Left ventricle myocardium superior (tissue), 1 donor: ENCODE measurements at regions not wholly inside any gene's neighbourhood (a gene's known extent, or its start where the extent isn't known, plus 50 kb on each side); places are given as distances from the start of the nearest gene placed in this dataset.
"Not testable (repeated sequence)": the region's sequence is repeated elsewhere in the genome, so short reads cannot be mapped to it uniquely, and the experiment has no call there.

ENCODE experiments used
- ATAC-seq: fragments of 200-7000 bp; cut with Tn5 transposase; one replicate; pipeline ENCODE4 v1.9.1; 2020; ENCODE audit warnings: mild to moderate bottlenecking, moderate library complexity
- DNase-seq: peaks from one replicate; pipeline ENCODE4 v3.0.0-alpha.2; 2020
- intact Hi-C: fragments of 100-400 bp; cut with micrococcal nuclease; formaldehyde crosslinking; loops from one replicate; pipeline ENCODE4 v1.11.0; 2022
- donor health status: DM: no; HTN: yes; CAD: no; lungs with severe emphysema.

DNA sequence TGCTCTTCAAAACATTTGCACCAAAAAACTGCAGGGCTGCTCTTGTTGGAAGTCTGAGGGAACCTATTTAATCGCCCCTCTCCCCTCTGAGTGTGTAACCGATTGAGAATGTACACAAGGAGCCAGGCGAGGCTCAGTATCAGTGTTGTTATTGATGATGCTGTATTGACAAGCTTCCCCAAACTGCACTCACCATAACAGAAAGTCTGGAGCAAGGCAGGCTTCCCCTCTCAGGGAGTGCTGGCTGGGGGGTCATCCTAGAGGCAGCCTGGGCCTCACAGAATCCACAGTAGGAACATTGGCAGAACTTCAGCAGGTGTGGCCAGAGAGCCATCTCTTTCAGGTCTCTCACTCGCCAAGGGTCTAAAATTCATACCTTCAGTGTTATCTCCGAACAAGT, 58.1 kb upstream of the TUNAR start:
- DNase-seq, result no peak
- intact Hi-C loops, result no loop called here
- ATAC-seq, result no peak

DNA sequence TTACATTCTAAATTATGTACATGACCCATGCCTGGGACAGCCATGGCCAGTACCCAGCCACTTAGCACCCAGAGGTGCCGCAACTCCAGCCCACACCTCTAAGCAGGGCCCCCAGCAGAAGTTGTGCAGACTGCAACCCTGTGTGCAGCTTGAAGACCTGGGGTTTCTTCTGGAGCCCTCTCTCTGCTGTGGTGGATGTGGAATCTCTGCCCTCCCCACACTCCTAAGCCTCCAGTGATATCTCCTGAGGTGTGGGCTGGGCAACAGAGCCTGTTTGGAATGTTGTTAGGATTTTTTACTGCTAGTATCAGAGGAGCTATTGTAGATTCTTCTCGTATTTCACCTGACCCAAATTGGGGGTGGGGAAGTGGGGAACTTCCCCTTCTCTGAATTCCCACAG, 59.4 kb upstream of the TUNAR start:
- ATAC-seq (no peak), DNase-seq (no peak)
- intact Hi-C loops, result no loop called here

DNA sequence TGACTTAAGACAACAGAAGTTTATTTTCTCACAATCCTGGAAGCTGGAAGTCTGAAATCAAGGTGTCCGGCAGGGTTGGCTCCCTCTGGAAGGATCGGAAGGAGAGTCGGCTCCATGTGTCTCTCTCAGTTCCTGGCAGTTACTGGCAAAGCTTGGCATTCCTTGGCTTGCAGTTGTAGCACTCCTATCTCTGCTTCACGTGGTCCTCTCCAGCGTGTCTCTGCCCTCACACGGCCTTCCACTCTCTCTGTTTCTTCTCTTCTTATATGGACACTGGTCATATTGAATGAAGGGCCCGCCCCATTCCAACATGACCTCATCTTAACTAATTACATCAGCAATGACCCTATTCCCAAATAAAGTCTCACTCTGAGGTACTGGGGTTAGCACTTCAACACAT, 60.1 kb upstream of the TUNAR start:
- intact Hi-C loops, result no loop called here
- ATAC-seq (no peak), DNase-seq (no peak)

DNA sequence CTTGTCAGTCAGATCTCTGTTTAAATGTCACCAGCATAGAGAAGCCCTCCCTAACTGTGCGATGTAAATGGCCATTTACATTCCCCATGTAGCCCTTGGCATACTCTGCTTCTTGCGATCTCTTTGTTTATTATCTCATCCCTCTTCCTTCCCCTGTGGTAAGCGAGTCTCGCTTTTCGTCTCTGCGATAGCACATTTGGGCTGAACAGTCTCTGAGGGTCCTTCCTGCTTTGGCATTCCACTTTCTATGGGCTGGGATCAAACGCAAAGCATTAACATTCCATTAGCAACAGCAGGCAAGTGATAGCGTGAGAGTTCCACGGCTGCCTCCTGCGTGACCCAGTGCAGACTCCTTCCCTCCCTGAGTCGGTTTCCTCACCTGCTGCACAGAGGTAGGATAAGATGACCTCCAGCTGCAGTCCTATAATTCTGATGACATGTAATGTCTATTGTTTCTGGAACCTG, 61.4 kb upstream of the TUNAR start:
- intact Hi-C loops, result no loop called here
- DNase-seq, result no peak
- no peak for ATAC-seq

DNA sequence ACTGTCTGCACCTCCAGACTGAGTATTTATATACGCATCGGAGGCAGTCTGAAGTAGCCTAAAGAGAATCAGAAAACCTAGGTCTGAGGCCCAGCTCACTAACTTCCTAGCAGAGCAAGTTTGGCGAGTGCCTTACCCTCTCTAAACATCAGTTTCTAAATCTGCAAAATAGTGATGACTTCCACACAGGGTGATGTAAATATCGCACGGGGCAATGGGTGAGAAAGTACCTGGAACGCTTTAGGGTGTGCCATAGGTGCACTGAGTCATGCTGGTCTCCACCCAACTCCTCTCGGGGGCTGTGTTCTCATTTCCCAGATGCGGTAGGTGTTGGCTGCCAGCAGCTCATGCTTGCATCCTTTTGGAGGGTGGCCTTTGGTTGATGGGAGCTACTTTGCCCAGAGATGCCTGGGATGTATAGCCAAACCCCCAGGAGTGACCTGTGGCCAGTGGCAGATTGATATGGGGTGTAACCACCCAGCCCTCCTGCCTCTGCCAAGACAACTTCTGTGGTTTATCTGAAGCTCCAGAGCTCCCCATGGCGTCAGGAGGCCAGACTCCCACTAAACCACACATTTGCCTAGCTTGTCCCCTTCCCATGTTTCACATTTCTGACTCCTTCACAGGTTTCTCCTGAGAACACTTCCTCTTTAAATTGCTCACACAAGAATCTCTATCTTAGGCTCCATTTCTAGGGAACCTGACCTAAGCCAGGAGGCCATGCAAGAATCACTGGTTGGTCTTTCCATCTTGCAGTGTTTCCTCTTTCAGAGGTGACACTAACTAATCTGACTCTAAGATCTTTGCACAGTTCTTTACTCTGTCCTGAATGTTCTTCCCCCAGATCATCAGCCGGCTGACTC, 62.0 kb upstream of the TUNAR start:
- no peak for DNase-seq
- no peak for ATAC-seq
- intact Hi-C loops, result no loop called here

DNA sequence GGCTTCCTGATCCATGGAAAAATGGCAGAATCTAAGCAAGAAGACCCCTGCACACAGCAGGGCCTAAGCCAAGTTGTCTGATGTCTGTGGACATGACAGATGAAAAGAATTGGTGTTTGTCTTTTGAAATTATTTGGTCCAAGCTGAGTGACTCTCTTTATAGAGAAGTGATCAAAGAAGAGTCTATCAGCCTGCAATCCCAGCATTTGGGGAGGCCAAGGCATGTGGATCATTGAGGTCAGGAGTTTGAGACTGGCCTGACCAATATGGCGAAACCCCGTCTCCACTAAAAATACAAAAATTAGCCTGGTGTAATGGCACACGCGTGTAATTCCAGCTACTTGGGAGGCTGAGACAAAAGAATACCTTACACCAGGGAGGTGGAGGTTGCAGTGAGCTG, 64.8 kb upstream of the TUNAR start:
- DNase-seq, result no peak
- intact Hi-C loops, result no loop called here
- no peak for ATAC-seq

DNA sequence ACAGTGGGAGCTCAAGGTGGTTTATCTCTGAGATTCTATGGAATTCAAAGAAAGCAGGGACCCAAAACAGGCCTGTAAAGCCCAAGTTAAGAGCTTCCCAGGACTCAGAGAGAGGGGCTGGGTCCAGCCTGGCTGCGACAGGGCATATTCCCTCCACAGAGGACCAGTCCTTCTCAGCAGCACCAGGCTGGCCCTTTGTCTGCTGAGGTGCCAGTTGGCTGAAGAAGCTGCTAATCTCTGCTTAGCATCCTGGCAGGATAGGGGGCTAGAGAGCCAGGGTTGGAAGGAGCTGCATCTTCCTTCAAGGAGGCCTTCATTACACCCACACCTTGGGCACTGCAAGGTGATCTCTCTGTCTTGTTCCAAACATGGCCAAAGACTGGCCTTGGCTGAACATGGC, 68.3 kb upstream of the TUNAR start:
- ATAC-seq (no peak), DNase-seq (no peak)
- intact Hi-C loops, result no loop called here

DNA sequence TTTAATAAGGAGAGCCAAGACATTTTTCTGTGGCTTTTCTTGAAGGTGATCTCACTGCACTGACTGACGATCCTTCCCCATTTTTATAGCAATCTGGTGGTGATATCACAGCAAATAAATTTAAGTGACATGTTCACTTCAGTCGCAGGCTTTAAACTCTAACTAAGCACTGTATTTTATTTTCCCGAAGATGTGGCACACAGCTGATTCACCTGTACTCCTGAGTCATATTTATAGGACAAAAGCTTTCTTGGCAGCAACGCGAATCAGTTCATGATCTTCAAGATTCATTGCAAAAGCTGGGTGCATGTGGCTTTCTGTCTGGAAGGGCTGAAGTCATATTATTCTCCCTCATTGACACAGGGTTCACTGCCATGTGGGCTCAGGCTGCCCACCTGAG, 79.8 kb upstream of the TUNAR start:
- no peak for ATAC-seq
- DNase-seq, result no peak
- intact Hi-C loops, result no loop called here

DNA sequence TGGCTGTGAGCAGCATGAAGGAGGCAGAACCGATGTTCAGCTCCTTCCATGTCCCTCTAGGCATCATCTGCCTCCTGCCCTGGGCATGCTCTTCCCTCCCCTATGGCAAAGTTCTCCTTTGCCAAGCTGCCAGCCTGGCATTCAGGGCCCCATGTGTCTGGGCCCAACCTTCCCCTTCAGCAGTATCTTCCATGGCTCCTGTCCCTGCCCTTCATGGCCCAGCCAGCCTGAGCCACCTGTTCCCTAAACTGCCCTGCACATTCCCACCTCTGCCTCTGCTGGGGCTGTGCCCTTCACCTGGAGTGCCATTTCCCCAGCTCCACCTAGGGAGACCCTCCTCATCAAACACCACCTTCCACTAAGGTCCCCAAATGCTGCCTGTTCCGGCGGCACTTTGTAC, 74.0 kb upstream of the TCL1A start:
- DNase-seq (no peak), ATAC-seq (no peak)
- intact Hi-C loops, result no loop called here

DNA sequence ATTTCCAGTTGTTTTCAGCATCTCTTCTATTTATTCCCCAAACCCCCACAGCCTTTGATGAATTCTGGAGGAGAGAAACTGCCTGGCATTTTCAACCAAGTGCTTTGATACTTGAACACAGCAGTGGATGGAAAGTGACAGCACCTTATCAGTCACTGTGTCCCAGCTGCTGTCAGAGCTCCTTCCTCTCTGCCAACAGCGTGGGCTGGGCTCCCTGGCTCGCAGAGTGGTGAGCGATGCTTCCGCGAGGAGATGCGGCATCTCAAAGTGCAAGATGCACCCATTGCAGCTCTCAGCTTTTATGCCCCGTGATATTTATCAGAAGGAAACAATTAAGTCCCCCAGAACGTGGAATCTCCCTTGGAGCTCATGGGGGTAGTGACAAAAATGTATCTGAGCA, 72.6 kb upstream of the TCL1A start:
- intact Hi-C loops, result no loop called here
- DNase-seq (no peak), ATAC-seq (no peak)

DNA sequence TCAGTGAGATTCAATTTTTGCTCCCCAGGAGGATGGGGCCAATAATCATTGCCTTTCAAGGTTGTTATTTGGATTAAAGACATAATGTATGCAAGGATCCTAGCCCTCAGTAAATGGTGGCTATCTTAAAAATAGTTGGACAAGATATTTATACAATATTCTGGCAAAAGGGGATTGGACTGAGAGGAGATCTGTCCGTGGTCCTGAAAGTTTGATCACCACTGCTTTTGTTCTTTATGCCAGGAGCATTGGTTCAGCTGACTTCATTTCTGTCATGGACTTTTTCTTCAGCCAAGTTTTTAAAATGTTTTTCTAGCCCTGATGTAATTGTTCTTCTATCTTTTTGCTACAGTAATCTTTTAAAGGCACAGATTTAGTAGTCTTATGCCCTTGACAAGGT, 70.2 kb upstream of the TCL1A start:
- no peak for DNase-seq
- ATAC-seq, result no peak
- intact Hi-C loops, result no loop called here

DNA sequence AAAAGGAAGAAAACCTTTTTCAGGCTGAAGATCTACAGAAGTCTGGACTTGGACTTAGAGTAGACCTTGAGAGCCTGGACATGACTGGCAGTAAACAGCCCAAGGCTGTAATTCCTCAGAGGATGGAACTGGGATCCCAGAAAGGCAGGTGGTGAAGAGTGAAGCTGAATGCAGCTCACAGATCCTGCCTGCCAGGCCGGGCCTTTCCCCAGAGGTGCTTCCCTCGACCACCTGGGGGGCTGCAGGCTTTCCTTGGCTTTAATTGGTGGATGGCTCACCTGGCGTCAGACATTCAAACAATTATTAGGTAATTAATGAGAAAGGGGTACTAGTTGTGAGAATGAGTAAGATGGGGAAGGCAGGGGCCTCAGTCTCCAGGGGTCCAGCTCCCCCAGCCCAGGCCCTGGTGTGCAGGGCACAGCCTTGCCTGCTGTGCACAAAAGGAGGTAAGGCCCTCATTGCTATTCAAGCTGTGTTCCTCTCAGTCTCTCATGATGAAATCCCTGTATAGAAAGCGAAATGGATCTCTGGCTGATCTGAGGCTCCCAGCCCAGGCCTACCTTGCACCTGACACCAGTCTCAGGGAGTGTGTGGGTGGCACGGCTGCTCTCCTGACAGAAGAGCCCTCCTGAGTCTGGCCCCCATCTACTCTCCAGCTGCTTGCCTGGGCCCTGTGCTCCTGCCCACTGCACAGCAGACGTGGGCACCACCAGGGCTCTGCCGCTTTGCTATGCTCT, 63.0 kb upstream of the TCL1A start:
- ATAC-seq, result no peak
- DNase-seq, result no peak
- intact Hi-C loops, result loop anchor here (10.0 kb wide), 1 partner anchor 212 kb away; no protein-coding TSS in a partner anchor

DNA sequence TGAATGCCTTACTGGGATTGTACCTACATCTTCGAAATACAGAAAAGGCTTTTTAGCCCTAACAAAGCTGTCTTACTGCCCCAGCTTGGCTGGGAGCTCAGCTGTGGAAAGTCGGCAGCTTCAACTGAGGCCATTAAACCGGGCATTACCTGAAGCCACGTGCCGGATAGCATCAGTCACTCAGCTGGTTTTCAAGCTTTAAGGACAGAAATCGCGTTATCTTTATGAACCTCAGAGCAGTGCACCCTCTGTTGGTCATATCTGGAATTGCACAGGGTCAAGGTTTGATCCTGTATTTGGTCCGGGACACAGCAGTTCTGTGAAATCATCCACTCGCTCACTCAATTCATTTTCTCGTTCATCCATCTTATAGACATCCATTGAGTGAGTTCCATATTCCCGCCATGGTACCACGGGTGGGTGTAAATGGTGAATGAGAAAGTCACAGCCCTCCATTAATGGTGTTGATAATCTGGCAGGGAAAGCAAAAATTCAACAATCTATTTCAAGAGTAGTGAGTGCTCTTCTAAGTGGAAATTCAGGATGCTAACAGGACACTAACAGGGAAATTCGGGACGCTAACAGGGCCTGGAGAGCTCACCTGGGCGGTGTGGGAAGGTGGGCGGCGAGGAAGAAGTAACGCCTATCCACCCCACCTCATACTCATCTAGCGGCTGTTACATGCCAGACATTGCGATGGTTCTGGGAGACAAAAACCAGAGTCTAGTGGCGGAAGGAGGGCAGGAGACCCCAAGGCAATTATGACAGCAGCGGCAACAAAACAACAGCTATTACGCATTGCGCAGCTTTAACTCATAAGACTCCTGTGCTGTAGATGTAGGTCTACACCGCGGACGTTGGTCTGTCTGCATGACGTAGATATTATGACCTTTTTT, 60.6 kb upstream of the TCL1A start:
- DNase-seq, result no peak
- ATAC-seq, result peak; percentile 24
- intact Hi-C loops, result loop anchor here (10.0 kb wide), 1 partner anchor 210 kb away; no protein-coding TSS in a partner anchor

DNA sequence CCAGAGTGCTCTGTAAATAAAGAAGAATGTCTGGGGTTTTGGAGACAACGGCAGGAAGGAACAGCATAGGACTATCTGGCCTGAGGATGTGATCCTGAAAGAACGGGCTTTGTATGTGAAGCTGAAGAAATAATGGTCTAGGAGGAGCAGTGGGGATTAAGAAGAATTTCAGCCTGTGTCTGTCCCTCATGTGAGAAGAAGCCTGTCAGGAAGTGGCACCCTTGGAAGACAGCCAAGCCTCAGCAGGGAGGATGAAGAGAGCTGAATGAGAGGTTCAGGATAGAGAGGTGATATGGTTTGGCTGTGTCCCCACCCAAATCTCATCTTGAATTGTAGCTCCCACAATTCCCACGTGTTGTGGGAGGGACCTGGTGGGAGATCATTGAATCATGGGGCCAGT, 56.9 kb upstream of the TCL1A start:
- intact Hi-C loops, result loop anchor here (10.0 kb wide), 1 partner anchor 206 kb away; no protein-coding TSS in a partner anchor
- DNase-seq, result no peak
- no peak for ATAC-seq

DNA sequence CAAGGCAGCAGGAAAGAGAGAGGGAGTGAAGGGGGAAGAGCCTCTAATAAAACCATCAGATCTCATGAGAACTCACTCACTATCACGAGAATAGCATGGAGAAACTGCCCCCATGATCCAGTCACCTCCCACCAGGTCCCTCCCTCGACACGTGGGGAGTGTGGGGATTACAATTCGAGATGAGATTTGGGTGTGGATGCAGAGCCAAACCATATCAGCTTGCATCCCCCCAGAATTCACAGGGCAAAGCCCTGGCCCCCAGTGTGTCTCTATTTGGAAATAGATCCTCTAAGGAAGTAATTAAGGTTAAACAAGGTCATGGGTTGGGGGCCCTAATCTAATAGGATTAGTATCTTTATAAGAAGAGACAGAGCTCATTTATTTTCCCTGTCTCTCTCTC, 56.1 kb upstream of the TCL1A start:
- DNase-seq (no peak), ATAC-seq (no peak)
- intact Hi-C loops, result loop anchor here (10.0 kb wide), 1 partner anchor 205 kb away; no protein-coding TSS in a partner anchor

DNA sequence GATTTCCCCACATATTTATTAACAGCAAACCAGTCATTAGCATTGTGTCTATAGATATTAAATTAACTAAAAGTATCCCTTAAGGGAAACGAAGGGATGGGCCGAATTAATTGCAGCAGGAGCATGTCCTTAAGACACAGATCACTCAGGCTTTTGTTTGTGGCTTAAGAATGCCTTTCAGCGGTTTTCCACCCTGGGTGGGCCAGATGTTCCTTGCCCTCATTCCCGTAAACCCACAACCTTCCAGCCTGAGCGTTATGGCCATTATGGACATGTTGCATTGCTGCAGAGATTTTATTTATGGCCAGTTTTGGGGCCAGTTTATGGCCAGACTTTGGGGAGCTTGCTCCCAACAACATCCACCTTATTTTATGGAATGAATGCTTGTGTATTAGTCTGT, 55.5 kb upstream of the TCL1A start:
- intact Hi-C loops, DNase-seq, ATAC-seq: not testable (repeated sequence)

DNA sequence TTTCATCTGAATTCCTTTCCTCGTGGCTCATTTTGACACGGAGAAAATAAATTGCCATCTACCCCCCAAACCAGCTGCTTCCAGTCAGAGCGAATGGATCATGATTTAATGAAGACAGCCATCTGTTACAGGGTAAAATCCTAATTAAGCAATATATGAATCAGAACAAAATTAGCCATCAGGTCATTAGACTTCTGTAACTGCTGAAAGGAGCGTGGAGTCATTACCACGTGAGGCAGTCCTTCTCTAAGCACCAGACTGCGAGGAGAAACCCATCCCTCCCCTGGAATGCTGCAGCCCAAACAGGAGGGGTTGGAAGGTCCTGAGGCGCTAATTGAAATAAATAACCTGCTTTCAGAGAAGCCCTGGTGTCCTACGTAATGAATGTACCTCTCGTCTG, 51.1 kb upstream of the TCL1A start:
- DNase-seq (no peak), ATAC-seq (no peak)
- intact Hi-C loops, result no loop called here

DNA sequence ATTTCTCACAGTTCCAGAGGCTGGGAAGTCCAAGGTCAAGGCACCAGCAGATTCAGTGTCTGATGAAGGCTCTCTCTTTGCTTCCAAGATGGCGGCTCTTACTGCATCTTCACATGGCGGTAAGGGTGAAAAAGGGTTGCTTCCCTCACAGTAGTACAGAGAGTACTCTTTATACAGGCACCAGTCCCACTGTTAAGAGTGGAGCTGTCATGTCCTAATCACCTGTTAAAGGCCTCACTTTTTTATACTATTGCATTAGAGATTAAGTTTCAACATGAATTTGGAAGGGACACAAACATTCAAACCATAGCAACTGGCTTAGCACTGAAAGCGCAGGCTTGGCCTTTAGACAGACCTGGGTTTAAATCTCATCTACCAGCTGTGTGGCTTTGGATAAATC, 50.0 kb upstream of the TCL1A start:
- ATAC-seq (no peak), DNase-seq (no peak)
- intact Hi-C loops, result no loop called here
